HCT116 (cell line): ENCODE measurements at regions not wholly inside any gene's neighbourhood (a gene's known extent, or its start where the extent isn't known, plus 50 kb on each side); places are given as distances from the start of the nearest gene placed in this dataset.

ENCODE experiments used
- ATAC-seq: fragments of 200-7000 bp; cut with Tn5 transposase; 2 replicates; pipeline ENCODE4 v1.9.1; 2020; ENCODE audit warnings: mild to moderate bottlenecking, moderate library complexity
- BruUV-seq: library from RNA; stranded (reverse); fragments of 400-500 nt; replicated peaks from 2 replicates; lab custom pipeline; 2021; lab: Mats Ljungman, UMichigan
- CTCF ChIA-PET: fragments of 300-600 bp; sonication (Branson Sonifier 250); formaldehyde crosslinking; loops from one replicate; lab custom pipeline; 2021; ENCODE audit warnings: antibody characterized with exemption; lab: Charles Lee
- POLR2A ChIA-PET: fragments of 300-600, 350-600 bp; sonication (Branson Sonifier 250); formaldehyde crosslinking; loops from one replicate; lab custom pipeline; 2021; ENCODE audit warnings: antibody characterized with exemption; lab: Charles Lee
- RAD21 ChIA-PET, 2 experiments: fragments of 300-600 bp; sonication (Branson Sonifier 250); formaldehyde crosslinking; loops; one replicate each; lab custom pipeline; 2023; ENCODE audit warnings: low total read pairs in 2 of 2; ENCODE audit not compliant: uncharacterized antibody in 2 of 2, unreplicated experiment in 2 of 2, low non-redundant PET in 1 of 2; lab: Charles Lee
- DNase-seq: peaks from one replicate; pipeline ENCODE4 v3.0.0-alpha.2; 2010; ENCODE audit warnings: low read depth, low spot score
- H2AFZ ChIP-seq: fragments of 200-600 bp; shearing (Covaris generic), sonication (generic); 2 replicates; pipeline ENCODE4 v1.6.1; 2017; ENCODE audit warnings: low read depth, mixed run types, mixed read lengths, antibody characterized with exemption, low read length; ENCODE audit not compliant: poor library complexity, severe bottlenecking
- H3K27ac ChIP-seq: 2 replicates; pipeline ENCODE4 v1.5.1; 2012; ENCODE audit warnings: low read depth, low read length
- H3K27me3 ChIP-seq: fragments of 200-600 bp; sonication (generic); 2 replicates; pipeline ENCODE4 v1.6.1; 2016; ENCODE audit warnings: mixed run types, low read length, mixed read lengths; ENCODE audit not compliant: insufficient read depth
- H3K36me3 ChIP-seq, 2 experiments: fragments of 200-500 bp in 1 of 2; fragments of 200-600 bp in 1 of 2; sonication (Bioruptor generic) in 1 of 2; sonication (generic) in 1 of 2; 2 replicates each; pipeline versions ENCODE4 v1.5.1 to v1.6.1; 2014 to 2016; ENCODE audit warnings: low read length in 2 of 2, inconsistent platforms in 1 of 2, mixed read lengths in 1 of 2, mixed run types in 1 of 2; ENCODE audit not compliant: insufficient read depth in 2 of 2, control insufficient read depth in 1 of 2
- H3K4me1 ChIP-seq, 2 experiments: fragments of 200-600 bp in 1 of 2; sonication (generic) in 1 of 2; 2 replicates each; pipeline versions ENCODE4 v1.5.1 to v1.6.1; 2012 to 2017; ENCODE audit warnings: low read length in 2 of 2, inconsistent platforms in 1 of 2, mild to moderate bottlenecking in 1 of 2, mixed read lengths in 1 of 2, mixed run types in 1 of 2, moderate library complexity in 1 of 2; ENCODE audit not compliant: insufficient read depth in 2 of 2, control insufficient read depth in 1 of 2
- H3K4me2 ChIP-seq: fragments of 200-600 bp; sonication (generic); 2 replicates; pipeline ENCODE4 v1.6.1; 2017; ENCODE audit warnings: mixed run types, low read length, mixed read lengths
- H3K4me3 ChIP-seq, 2 experiments: fragments of 200-600 bp in 1 of 2; sonication (generic) in 1 of 2; replicated peaks in 1 of 2; 2 replicates each; pipeline ENCODE4 v1.5.1; 2011 to 2016; ENCODE audit warnings: low read length in 2 of 2, control low read depth in 1 of 2, low read depth in 1 of 2, mild to moderate bottlenecking in 1 of 2, mixed read lengths in 1 of 2, mixed run types in 1 of 2
- H3K79me2 ChIP-seq: fragments of 200-600 bp; sonication (generic); 2 replicates; pipeline ENCODE4 v1.6.1; 2017; ENCODE audit warnings: mild to moderate bottlenecking, mixed run types, low read length, moderate library complexity, mixed read lengths; ENCODE audit not compliant: insufficient read depth
- H3K9ac ChIP-seq: fragments of 200-600 bp; sonication (generic); 2 replicates; pipeline ENCODE4 v1.6.1; 2016; ENCODE audit warnings: low read length, mixed read lengths
- H3K9me2 ChIP-seq: fragments of 200-600 bp; sonication (generic), shearing (Covaris generic); 2 replicates; pipeline ENCODE4 v1.6.1; 2017; ENCODE audit warnings: mixed run types, mild to moderate bottlenecking, moderate library complexity; ENCODE audit not compliant: insufficient read depth
- H3K9me3 ChIP-seq, 2 experiments: fragments of 200-500 bp in 1 of 2; fragments of 200-600 bp in 1 of 2; sonication (Bioruptor generic) in 1 of 2; sonication (generic) in 1 of 2; 2 replicates each; pipeline ENCODE4 v1.6.1; 2014 to 2017; ENCODE audit warnings: low read length in 2 of 2, mixed read lengths in 2 of 2, inconsistent platforms in 1 of 2, low read depth in 1 of 2, mild to moderate bottlenecking in 1 of 2, mixed run types in 1 of 2, moderate library complexity in 1 of 2; ENCODE audit not compliant: control insufficient read depth in 1 of 2, insufficient read depth in 1 of 2
- H4K20me1 ChIP-seq: fragments of 200-600 bp; sonication (generic), shearing (Covaris generic); 2 replicates; pipeline ENCODE4 v1.6.1; 2017; ENCODE audit warnings: mixed run types, mild to moderate bottlenecking, moderate library complexity; ENCODE audit not compliant: insufficient read depth
- CBX3 ChIP-seq: IDR thresholded peaks from 2 replicates; pipeline ENCODE4 v1.6.1; 2012; ENCODE audit warnings: low read depth
- EGR1 ChIP-seq: IDR thresholded peaks from 2 replicates; pipeline ENCODE4 v1.6.1; 2012; ENCODE audit warnings: low read depth
- ELF1 ChIP-seq: IDR thresholded peaks from 2 replicates; pipeline ENCODE4 v1.6.1; 2012; ENCODE audit warnings: low read depth, borderline replicate concordance
- FOSL1 ChIP-seq: IDR thresholded peaks from 2 replicates; pipeline ENCODE4 v1.6.1; 2012; ENCODE audit warnings: low read depth
- JUND ChIP-seq: IDR thresholded peaks from 2 replicates; pipeline ENCODE4 v1.6.1; 2012
- POLR2A ChIP-seq: IDR thresholded peaks from 2 replicates; pipeline ENCODE4 v1.7.0; 2011; ENCODE audit warnings: borderline replicate concordance; ENCODE audit not compliant: insufficient read depth, insufficient read length; ENCODE audit errors: extremely low read depth
- SIN3A ChIP-seq: IDR thresholded peaks from 2 replicates; pipeline ENCODE4 v1.6.1; 2012; ENCODE audit warnings: low read depth
- SP1 ChIP-seq: IDR thresholded peaks from 2 replicates; pipeline ENCODE4 v1.6.1; 2012; ENCODE audit warnings: low read depth
- TCF7L2 ChIP-seq: IDR thresholded peaks from 2 replicates; pipeline ENCODE4 v1.7.0; 2011; ENCODE audit warnings: borderline replicate concordance, inconsistent platforms; ENCODE audit not compliant: insufficient read depth, insufficient read length; ENCODE audit errors: extremely low read depth
- ZBTB33 ChIP-seq: IDR thresholded peaks from 2 replicates; pipeline ENCODE4 v1.6.1; 2011; ENCODE audit warnings: mild to moderate bottlenecking, low read length, moderate library complexity; ENCODE audit not compliant: insufficient replicate concordance; ENCODE audit errors: extremely low read depth
- ZFX ChIP-seq: fragments of 450-650 bp; IDR thresholded peaks from 2 replicates; pipeline ENCODE4 v1.6.1; 2017
- ZNF274 ChIP-seq: fragments of 200-500 bp; sonication (Bioruptor generic); IDR thresholded peaks from 2 replicates; pipeline ENCODE4 v1.6.1; 2014; ENCODE audit warnings: mild to moderate bottlenecking, low read depth, low read length, inconsistent platforms
- intact Hi-C: fragments of 100-400 bp; cut with micrococcal nuclease; formaldehyde crosslinking; loops from 2 replicates; pipeline ENCODE4 v1.10.0; 2022

GRCh38 chr20:33910056-33910455, 83.7 kb upstream of the RALY start:
- ATAC-seq (no peak), DNase-seq (no peak)
- no peak overlapping the region for H3K9ac ChIP-seq
- RAD21 ChIA-PET: no interaction called here
- H3K27ac ChIP-seq: no peak overlapping the region
- H3K4me3 ChIP-seq: no peak overlapping the region
- H4K20me1 ChIP-seq: no peaks in the 10 kb centered on the region
- no peaks in the 10 kb centered on the region for H3K36me3 ChIP-seq
- BruUV-seq: no TSS peak
- no peak overlapping the region for H3K4me2 ChIP-seq
- TF ChIP-seq EGR1 (no peak), ZNF274 (no peak), ELF1 (no peak), ZFX (no peak), POLR2A (no peak), FOSL1 (no peak), ZBTB33 (no peak), TCF7L2 (no peak), SIN3A (no peak), JUND (no peak), SP1 (no peak), CBX3 (no peak)
- H2AFZ ChIP-seq: no peak overlapping the region
- H3K79me2 ChIP-seq: no peaks in the 10 kb centered on the region
- POLR2A ChIA-PET: no interaction called here
- H3K27me3 ChIP-seq: no peaks in the 10 kb centered on the region
- no peaks in the 10 kb centered on the region for H3K9me2 ChIP-seq
- no peaks in the 10 kb centered on the region for H3K9me3 ChIP-seq
- intact Hi-C loops: no loop called here
- H3K4me1 ChIP-seq: peaks cover 7 to 27% of the 10 kb centered on the region in 2 experiments; a peak in 3 of 4 replicates
- CTCF ChIA-PET: no interaction called here
